Caki2 (cell line): ENCODE measurements at regions not wholly inside any gene's neighbourhood (a gene's known extent, or its start where the extent isn't known, plus 50 kb on each side); places are given as distances from the start of the nearest gene placed in this dataset.
"Not testable (repeated sequence)": the region's sequence is repeated elsewhere in the genome, so short reads cannot be mapped to it uniquely, and the experiment has no call there.

Source experiments
- DNase-seq: peaks from one replicate; pipeline ENCODE4 v3.0.0-alpha.2; 2015; ENCODE audit warnings: low read depth
- in situ Hi-C: cut with HindIII; loops from 2 replicates; pipeline ENCODE4 v1.10.0; 2016; ENCODE audit warnings: low sequenced_read_pairs, low pct_unique_long_range_greater_than_20kb, mixed read lengths

- no peak for DNase-seq
- in situ Hi-C loops = no loop called here
These were observed 236.4 kb downstream of the NUF2 start for GRCh38 chr1:163558162-163558561.

- peak; percentile 6 for DNase-seq
- in situ Hi-C loops = no loop called here
These were observed 240.0 kb downstream of the NUF2 start for GRCh38 chr1:163561580-163562295.

- DNase-seq = no peak
- in situ Hi-C loops = no loop called here
These were observed 240.6 kb downstream of the NUF2 start for GRCh38 chr1:163562355-163562754.

- DNase-seq = no peak
- in situ Hi-C loops = no loop called here
These were observed 243.4 kb downstream of the NUF2 start for GRCh38 chr1:163565166-163565565.

GRCh38 chr1:163570071-163570470 is 248.3 kb downstream of the NUF2 start:
- in situ Hi-C loops = no loop called here
- DNase-seq = no peak

- no peak for DNase-seq
- in situ Hi-C loops = no loop called here
These were observed 250.2 kb downstream of the NUF2 start for GRCh38 chr1:163571950-163572349.

GRCh38 chr1:163574119-163574518 is 252.4 kb downstream of the NUF2 start:
- in situ Hi-C loops = no loop called here
- DNase-seq = no peak

GRCh38 chr1:163580926-163581325 is 259.2 kb downstream of the NUF2 start:
- DNase-seq = no peak
- in situ Hi-C loops = no loop called here

GRCh38 chr1:163583661-163584181 is 262.0 kb downstream of the NUF2 start:
- no peak for DNase-seq
- in situ Hi-C loops = no loop called here

- DNase-seq = no peak
- in situ Hi-C loops = no loop called here
These were observed 264.0 kb downstream of the NUF2 start for GRCh38 chr1:163585796-163586195.

GRCh38 chr1:163588796-163589195 is 267.0 kb downstream of the NUF2 start:
- in situ Hi-C loops = no loop called here

GRCh38 chr1:163589735-163590134 is 268.0 kb downstream of the NUF2 start:
- DNase-seq = no peak
- in situ Hi-C loops = no loop called here

More at GRCh38 chr1:163588796-163589195, 267.0 kb downstream of the NUF2 start:
- DNase-seq = no peak

GRCh38 chr1:163591131-163591530 is 269.4 kb downstream of the NUF2 start:
- in situ Hi-C loops, DNase-seq: not testable (repeated sequence)

GRCh38 chr1:163592623-163593022 is 270.9 kb downstream of the NUF2 start:
- DNase-seq, in situ Hi-C loops: not testable (repeated sequence)

- DNase-seq, in situ Hi-C loops: not testable (repeated sequence)
These were observed 274.4 kb downstream of the NUF2 start for GRCh38 chr1:163596106-163596505.

- DNase-seq = no peak
- in situ Hi-C loops = no loop called here
These were observed 274.9 kb downstream of the NUF2 start for GRCh38 chr1:163596541-163597258.

- in situ Hi-C loops = no loop called here
- no peak for DNase-seq
These were observed 282.6 kb downstream of the NUF2 start for GRCh38 chr1:163604321-163604720.

- no peak for DNase-seq
- in situ Hi-C loops = no loop called here
These were observed 283.1 kb downstream of the NUF2 start for GRCh38 chr1:163604896-163605295.

GRCh38 chr1:163608979-163609378 is 287.2 kb downstream of the NUF2 start:
- in situ Hi-C loops = no loop called here
- DNase-seq = no peak
